ENCODE measurements at regions not wholly inside any gene's neighbourhood (a gene's known extent, or its start where the extent isn't known, plus 50 kb on each side); places are given as distances from the start of the nearest gene placed in this dataset.

GRCh38 chr4:166366012-166366411 is 493.0 kb downstream of the TLL1 start:
- DNase-seq: no peak

- DNase-seq: no peak
These were observed 504.5 kb downstream of the TLL1 start for GRCh38 chr4:166377578-166377977.

- DNase-seq: no peak
These were observed 513.7 kb downstream of the TLL1 start for GRCh38 chr4:166386491-166387360.

- no peak for DNase-seq
These were observed 518.5 kb downstream of the TLL1 start for GRCh38 chr4:166391501-166391900.

GRCh38 chr4:166399021-166399420 is 526.0 kb downstream of the TLL1 start:
- DNase-seq: no peak

- DNase-seq: no peak
These were observed 527.3 kb downstream of the TLL1 start for GRCh38 chr4:166400270-166400894.

- no peak for DNase-seq
These were observed 540.3 kb downstream of the TLL1 start for GRCh38 chr4:166413356-166413755.

- DNase-seq: no peak
These were observed 541.4 kb downstream of the TLL1 start for GRCh38 chr4:166414431-166414830.

GRCh38 chr4:166415749-166416148 is 542.7 kb downstream of the TLL1 start:
- DNase-seq: no peak

- DNase-seq: no peak
These were observed 548.6 kb downstream of the TLL1 start for GRCh38 chr4:166421556-166422156.

- DNase-seq: no peak
These were observed 549.4 kb downstream of the TLL1 start for GRCh38 chr4:166422475-166422874.

GRCh38 chr4:166426300-166426863 is 553.3 kb downstream of the TLL1 start:
- no peak for DNase-seq

- DNase-seq: no peak
These were observed 559.1 kb downstream of the TLL1 start for GRCh38 chr4:166432125-166432524.

GRCh38 chr4:166432842-166433241 is 559.8 kb downstream of the TLL1 start:
- no peak for DNase-seq

- DNase-seq: no peak
These were observed 562.4 kb downstream of the TLL1 start for GRCh38 chr4:166435449-166435848.

- no peak for DNase-seq
These were observed 585.7 kb downstream of the TLL1 start for GRCh38 chr4:166458756-166459155.

- no peak for DNase-seq
These were observed 586.6 kb downstream of the TLL1 start for GRCh38 chr4:166459621-166460020.

GRCh38 chr4:166460769-166461550 is 587.9 kb downstream of the TLL1 start:
- no peak for DNase-seq

- no peak for DNase-seq
These were observed 608.0 kb downstream of the TLL1 start for GRCh38 chr4:166481055-166481454.

- no peak for DNase-seq
These were observed 608.7 kb downstream of the TLL1 start for GRCh38 chr4:166481739-166482138.

GRCh38 chr4:166482758-166483157 is 609.7 kb downstream of the TLL1 start:
- no peak for DNase-seq

GRCh38 chr4:166491635-166492034 is 618.6 kb downstream of the TLL1 start:
- DNase-seq: no peak

GRCh38 chr4:166493924-166494345 is 620.9 kb downstream of the TLL1 start:
- no peak for DNase-seq
